OCI-LY1 (cell line): ENCODE measurements at regions not wholly inside any gene's neighbourhood (a gene's known extent, or its start where the extent isn't known, plus 50 kb on each side); places are given as distances from the start of the nearest gene placed in this dataset.

Source experiments
- CTCF ChIP-seq: fragments of 200-600 bp; sonication (generic), shearing (Covaris generic); IDR thresholded peaks from 2 replicates; pipeline ENCODE4 v1.5.1; 2017; ENCODE audit warnings: mild to moderate bottlenecking, antibody characterized with exemption, low read length, moderate library complexity, mixed read lengths
- EZH2 ChIP-seq: fragments of 200-600 bp; sonication (generic), shearing (Covaris generic); IDR thresholded peaks from 2 replicates; pipeline ENCODE4 v1.8.0; 2017; ENCODE audit warnings: borderline replicate concordance, mixed run types, mild to moderate bottlenecking, antibody characterized with exemption, low read length, moderate library complexity, mixed read lengths

DNA sequence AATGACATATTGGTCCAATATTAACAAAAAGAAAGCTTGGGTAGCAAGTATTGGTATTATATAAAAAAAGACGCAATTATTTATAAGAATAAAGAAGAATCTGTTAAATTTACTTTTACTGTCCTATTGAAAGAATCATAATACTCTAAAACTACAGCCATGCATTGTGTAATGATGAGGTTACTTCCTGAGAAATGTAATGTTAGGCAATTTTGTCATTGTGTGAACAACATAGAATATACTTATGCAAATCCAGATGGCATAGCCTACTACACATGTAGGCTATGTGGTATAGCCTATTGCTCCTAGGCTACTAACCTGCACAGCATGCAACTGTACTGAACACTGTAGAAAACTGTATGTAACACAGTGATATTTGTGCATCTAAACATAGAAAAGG lies 121.2 kb upstream of the PTGFR start:
- no peak for TF ChIP-seq CTCF
- no peak for TF ChIP-seq EZH2
